NCI-H187 treated with DMSO at 0.1 percent for 48 hours (cell line): ENCODE measurements at regions not wholly inside any gene's neighbourhood (a gene's known extent, or its start where the extent isn't known, plus 50 kb on each side); places are given as distances from the start of the nearest gene placed in this dataset.

Experiments
- DNase-seq: peaks from one replicate; lab custom pipeline; 2025; lab: John Stamatoyannopoulos, UW

DNA sequence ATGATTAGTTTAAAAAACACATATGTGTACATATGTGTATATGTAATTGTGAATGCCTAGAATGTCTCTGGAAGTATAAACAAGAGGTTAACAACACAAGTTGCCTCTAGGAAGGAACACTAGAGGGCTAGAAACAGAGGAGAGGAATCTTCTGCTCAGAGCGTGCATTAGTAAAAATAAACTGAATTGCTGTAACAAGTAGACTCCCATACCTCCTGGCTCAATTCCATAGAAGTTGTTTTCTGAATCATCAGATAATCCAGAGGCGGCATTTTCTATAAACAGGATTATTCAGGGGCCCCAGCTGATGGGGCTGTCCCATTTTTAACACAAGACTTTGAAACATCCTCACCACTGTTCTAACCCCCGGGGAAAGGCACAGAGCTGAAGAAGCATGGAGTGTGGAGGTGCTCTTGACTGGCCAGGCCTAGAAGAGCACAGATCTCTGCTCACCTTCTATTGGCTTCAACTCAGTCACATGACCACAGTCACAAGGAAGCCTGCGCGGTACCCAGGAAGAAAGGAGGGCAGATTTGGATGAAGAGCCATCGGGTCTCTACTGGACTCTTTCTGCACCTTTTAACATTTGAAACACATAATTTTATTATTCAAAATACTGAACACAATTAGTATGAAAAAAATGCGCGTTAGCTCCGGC is 145.7 kb downstream of the TLE3 start:
- no peak for DNase-seq

GRCh38 chr15:69953051-69953450 is 144.7 kb downstream of the TLE3 start:
- DNase-seq, result no peak

- no peak for DNase-seq
Observed at GRCh38 chr15:69953816-69954215, 143.9 kb downstream of the TLE3 start.

DNA sequence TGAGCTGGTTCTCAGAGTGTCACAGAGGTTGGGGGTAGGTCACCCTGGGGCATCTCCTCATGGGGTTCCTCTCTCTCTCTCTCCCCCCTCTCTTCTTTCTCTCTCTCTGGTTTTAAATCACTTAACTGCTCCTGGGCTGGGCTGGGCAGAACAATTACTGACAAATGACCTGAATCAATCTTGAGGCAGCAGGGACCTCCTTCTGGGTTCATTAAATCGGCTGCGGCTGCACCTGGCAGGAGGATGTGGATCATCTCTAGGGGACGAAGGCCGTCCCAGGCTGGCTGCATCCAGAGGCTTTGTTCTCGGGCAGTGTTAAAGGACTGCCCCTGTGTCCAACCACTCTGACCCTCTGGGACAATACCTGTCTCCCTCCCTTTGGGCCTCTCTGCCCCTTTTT is 143.1 kb downstream of the TLE3 start:
- DNase-seq, result peak; percentile 5

GRCh38 chr15:69955240-69955894 is 142.3 kb downstream of the TLE3 start:
- no peak for DNase-seq

GRCh38 chr15:69956417-69956816 is 141.3 kb downstream of the TLE3 start:
- DNase-seq, result no peak

DNA sequence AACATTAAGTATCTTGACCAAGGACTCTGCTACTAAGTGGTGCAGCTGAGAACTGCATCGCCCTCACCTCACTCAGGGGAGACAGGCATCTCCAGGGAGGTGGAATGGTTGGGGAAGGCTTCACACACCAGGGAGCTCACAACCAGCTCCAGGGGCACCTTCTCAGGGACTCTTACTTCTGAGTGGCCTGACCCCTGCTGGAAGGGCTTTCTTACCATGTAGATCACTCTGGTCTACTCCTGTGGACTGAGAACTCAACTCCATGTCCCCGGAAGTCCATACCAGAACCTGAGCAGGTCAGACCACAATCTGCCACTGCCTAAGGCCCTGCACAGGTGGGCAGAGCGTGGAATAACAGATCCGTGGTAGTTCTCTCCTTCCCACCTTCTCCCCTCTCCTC is 140.5 kb downstream of the TLE3 start:
- DNase-seq, result no peak

- DNase-seq, result no peak
Observed at GRCh38 chr15:69958496-69959084, 139.1 kb downstream of the TLE3 start.

- DNase-seq, result no peak
Observed at GRCh38 chr15:69962561-69962960, 135.2 kb downstream of the TLE3 start.

DNA sequence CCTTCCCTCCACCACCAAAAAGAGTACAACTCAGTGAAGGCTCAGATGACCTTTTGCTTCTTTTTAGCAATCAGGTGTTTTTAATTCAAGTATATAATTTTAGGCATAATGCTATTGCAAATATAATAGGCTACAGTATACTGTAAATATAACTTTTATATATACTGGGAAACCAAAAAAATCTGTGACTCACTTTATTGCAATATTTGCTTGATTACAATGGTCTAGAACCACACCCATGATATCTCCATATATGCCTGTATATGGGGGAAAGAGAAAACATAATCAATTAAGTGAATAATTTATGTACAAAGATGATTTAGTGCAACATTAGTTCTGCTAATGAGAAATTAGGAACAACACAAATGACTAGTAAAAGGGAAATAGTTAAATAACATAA is 134.3 kb downstream of the TLE3 start:
- DNase-seq, result no peak

GRCh38 chr15:69971771-69972170 is 125.9 kb downstream of the TLE3 start:
- DNase-seq, result no peak

DNA sequence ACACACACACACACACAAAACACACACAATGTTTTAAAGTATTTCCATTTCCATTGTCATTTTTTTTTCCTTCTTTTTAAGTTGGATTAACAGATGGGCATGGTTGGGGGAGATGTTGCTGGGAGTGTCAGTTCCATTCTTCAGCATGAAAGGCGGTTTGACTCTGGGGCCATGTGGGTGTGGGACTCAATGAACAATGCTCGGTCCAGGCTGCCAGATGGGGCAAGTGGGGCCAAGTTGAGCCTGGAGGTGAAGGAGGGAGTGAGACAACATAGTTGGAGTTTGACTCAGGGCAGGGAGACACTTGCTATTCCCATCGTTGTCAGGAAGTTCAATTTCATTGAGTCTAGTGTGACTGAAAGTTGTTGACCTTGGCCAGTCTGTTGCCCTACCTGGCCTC is 125.3 kb downstream of the TLE3 start:
- no peak for DNase-seq

DNA sequence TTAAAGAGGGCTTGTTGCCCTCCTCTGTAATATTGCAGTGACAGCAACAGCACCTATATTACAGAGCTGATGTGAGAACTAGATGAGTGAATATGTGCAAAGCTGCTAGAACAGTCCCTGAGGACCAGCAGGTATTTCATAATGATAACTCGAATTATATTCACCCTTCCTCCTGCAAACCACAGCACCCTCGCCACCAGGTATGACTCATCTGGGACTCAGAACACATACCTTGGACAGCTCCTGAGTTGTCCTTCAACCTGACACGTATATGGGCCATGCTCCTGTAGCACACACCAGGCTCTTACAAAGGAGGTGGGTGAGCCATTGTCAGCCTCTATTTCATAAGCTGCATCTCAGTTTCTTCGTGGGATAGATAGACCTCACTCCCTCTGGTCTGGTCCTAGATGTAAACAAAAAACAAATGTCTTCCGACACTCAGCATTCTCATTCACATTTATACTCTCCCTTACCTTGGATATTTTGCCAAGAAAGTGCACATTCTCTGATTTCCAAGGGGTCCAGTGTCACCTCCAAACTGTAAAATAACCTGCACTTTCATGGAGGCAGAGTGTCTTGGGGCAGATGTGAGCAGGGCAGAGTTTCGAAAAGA is 124.5 kb downstream of the TLE3 start:
- no peak for DNase-seq

- no peak for DNase-seq
Observed at GRCh38 chr15:69973880-69974279, 123.8 kb downstream of the TLE3 start.

GRCh38 chr15:69974321-69974720 is 123.4 kb downstream of the TLE3 start:
- DNase-seq, result no peak

- DNase-seq, result no peak
Observed at GRCh38 chr15:69976366-69976994, 121.2 kb downstream of the TLE3 start.

GRCh38 chr15:69978603-69979002 is 119.1 kb downstream of the TLE3 start:
- no peak for DNase-seq

DNA sequence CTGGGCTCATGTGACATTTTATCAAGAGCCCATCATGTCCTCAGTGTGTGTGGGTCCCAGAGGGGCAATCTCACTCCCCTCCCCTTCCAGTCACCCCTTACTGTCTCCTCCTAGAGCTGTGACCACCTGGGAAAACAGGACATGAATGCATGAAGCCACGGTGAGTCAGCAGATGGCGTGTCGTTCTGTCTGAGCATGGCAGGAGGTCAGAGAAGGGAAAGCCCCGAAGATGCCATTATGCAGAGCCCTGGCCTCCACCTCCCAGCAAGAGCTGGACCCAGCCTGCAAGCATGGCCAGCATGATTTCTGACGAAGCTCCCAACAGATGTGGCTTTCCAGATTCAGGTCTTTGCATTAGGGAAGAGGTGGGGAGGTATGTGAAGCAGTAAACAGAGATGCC is 118.5 kb downstream of the TLE3 start:
- DNase-seq, result no peak

- DNase-seq, result no peak
Observed at GRCh38 chr15:69979783-69980182, 117.9 kb downstream of the TLE3 start.

- DNase-seq, result no peak
Observed at GRCh38 chr15:69980341-69981059, 117.2 kb downstream of the TLE3 start.

DNA sequence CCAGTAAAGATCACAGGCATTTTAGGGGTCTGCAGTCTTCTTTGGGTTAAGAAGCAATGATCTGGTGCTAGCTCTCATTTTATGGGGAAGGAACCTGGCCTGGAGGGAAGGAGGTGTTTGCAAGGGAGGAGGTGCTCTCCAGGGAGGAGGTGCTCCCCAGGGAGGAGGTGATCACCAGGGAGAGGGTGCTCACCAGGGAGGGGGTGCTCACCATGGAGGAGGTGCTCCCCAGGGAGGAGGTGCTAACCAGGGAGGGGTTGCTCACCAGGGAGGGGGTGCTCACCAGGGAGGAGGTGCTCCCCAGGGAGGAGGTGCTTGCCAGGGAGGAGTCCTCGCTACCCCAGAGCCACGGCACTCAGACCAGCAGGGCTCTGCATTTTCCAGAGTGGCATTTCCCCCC is 115.7 kb downstream of the TLE3 start:
- DNase-seq, result no peak

- DNase-seq, result no peak
Observed at GRCh38 chr15:69983696-69984265, 113.9 kb downstream of the TLE3 start.
